ENCODE measurements at regions not wholly inside any gene's neighbourhood (a gene's known extent, or its start where the extent isn't known, plus 50 kb on each side); places are given as distances from the start of the nearest gene placed in this dataset.

DNA sequence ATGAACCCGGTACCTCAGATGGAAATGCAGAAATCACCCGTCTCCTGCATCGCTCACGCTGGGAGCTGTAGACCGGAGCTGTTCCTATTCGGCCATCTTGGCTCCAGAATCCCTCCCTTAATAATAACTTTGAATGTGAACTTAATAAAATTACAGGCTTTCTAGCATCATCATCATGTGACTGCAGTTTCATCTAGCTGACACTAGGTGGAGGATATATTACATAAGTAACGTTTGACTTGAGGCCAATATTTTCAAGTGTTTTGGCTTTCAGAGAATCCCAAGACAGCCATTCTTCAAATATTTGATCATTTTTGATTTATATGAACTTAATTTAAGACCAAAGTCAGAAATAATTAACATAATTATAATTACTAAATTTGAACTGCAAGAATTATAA, 474.9 kb upstream of the CDH10 start:
- Histone ChIP-seq H3K27me3 (replicated peaks; ENCODE audit: insufficient read depth) (no peaks in the 10 kb centered on the region), H3K36me3 (no peaks in the 10 kb centered on the region), H3K4me1 (ENCODE audit: control insufficient read depth in 1 of 2, low read depth in 2 of 2) (no peaks in the 10 kb centered on the region), H3K9me3 (no peaks in the 10 kb centered on the region), H3K4me3 (no peak overlapping the region), H3K27ac (no peak overlapping the region)
- DNase-seq (ENCODE audit: low spot score) = no peak
- no peak for ATAC-seq (ENCODE audit: insufficient number of reproducible peaks, low FRiP score, low read depth)
- TF ChIP-seq, protein P1, sequence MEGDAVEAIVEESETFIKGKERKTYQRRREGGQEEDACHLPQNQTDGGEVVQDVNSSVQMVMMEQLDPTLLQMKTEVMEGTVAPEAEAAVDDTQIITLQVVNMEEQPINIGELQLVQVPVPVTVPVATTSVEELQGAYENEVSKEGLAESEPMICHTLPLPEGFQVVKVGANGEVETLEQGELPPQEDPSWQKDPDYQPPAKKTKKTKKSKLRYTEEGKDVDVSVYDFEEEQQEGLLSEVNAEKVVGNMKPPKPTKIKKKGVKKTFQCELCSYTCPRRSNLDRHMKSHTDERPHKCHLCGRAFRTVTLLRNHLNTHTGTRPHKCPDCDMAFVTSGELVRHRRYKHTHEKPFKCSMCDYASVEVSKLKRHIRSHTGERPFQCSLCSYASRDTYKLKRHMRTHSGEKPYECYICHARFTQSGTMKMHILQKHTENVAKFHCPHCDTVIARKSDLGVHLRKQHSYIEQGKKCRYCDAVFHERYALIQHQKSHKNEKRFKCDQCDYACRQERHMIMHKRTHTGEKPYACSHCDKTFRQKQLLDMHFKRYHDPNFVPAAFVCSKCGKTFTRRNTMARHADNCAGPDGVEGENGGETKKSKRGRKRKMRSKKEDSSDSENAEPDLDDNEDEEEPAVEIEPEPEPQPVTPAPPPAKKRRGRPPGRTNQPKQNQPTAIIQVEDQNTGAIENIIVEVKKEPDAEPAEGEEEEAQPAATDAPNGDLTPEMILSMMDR (IDR thresholded peaks at IDR 0.05) = no peak

DNA sequence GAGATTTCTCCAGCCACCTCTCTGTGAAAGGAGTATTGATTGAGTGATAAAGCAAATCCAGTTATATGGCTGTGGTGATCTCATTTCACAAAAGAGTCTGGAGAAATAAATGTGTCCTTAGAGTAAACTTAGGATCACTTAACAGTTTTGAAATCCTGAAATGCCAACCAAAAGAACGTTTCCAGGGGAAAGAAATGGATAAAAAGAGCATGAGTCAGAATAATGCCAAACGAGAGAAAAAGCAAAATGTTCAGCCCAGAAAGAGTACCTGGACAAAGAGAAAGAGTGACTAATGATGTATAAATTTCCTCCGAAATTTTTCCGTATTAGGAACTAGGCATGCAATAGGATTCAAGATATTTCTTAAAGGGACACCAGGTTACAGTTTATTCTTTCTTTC, 463.1 kb upstream of the CDH10 start:
- DNase-seq (ENCODE audit: low spot score) (no peak), ATAC-seq (ENCODE audit: insufficient number of reproducible peaks, low FRiP score, low read depth) (no peak)
- Histone ChIP-seq H3K27me3 (replicated peaks; ENCODE audit: insufficient read depth) (no peaks in the 10 kb centered on the region), H3K9me3 (no peaks in the 10 kb centered on the region), H3K4me3 (no peak overlapping the region), H3K4me1 (ENCODE audit: control insufficient read depth in 1 of 2, low read depth in 2 of 2) (no peaks in the 10 kb centered on the region), H3K27ac (no peak overlapping the region), H3K36me3 (no peaks in the 10 kb centered on the region)
- TF ChIP-seq, protein P1 (IDR thresholded peaks at IDR 0.05) = no peak

DNA sequence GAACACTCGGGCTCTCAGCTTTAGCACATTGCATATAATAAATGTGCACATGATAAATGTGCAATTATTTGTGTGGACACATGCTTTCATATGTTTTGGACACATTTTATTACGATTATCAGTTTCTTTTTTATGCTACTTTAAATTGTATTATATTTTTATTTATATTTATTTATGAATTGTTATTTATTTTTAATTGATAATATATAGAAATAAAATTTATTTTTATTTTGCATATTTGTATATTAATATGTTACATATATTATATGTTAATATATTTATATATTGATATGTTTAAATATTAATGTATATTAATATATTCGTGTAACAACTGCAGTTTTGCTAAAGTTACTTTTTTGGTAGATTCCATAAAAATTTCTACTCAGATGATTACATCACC, 454.8 kb upstream of the CDH10 start:
- TF ChIP-seq, protein P1 (IDR thresholded peaks at IDR 0.05) = no peak
- Histone ChIP-seq H3K27ac (no peak overlapping the region), H3K4me3 (no peak overlapping the region), H3K36me3 (no peaks in the 10 kb centered on the region), H3K27me3 (replicated peaks; ENCODE audit: insufficient read depth) (no peaks in the 10 kb centered on the region), H3K4me1 (ENCODE audit: control insufficient read depth in 1 of 2, low read depth in 2 of 2) (no peaks in the 10 kb centered on the region), H3K9me3 (no peaks in the 10 kb centered on the region)
- ATAC-seq (ENCODE audit: insufficient number of reproducible peaks, low FRiP score, low read depth) (no peak), DNase-seq (ENCODE audit: low spot score) (no peak)

DNA sequence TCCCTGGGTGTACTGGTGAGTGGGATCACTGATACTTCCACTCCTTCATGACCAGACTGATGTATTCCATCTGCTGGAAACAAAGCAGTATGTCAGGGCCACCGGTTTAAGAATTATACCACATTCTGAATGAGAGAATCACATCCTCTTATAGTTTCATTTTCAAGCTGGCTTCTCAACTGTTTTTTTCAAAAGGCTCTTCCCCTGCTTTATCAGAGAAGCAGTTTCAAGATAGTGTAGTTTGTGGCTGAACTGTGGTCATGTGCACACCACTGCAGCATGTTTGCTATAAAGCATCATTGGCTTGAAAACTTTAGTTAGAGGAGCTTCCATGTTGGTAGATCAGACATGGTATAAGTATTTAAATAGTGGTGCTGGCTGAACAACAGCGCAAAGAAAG, 450.5 kb upstream of the CDH10 start:
- no peaks in the 10 kb centered on the region for H3K9me3 ChIP-seq
- DNase-seq (ENCODE audit: low spot score) (no peak), ATAC-seq (ENCODE audit: insufficient number of reproducible peaks, low FRiP score, low read depth) (no peak)
- no peaks in the 10 kb centered on the region for H3K27me3 ChIP-seq (replicated peaks; ENCODE audit: insufficient read depth)
- TF ChIP-seq, protein P1 (IDR thresholded peaks at IDR 0.05) = no peak
- H3K27ac ChIP-seq = no peak overlapping the region
- H3K36me3 ChIP-seq = no peaks in the 10 kb centered on the region
- H3K4me1 ChIP-seq (ENCODE audit: control insufficient read depth in 1 of 2, low read depth in 2 of 2) = no peaks in the 10 kb centered on the region
- no peak overlapping the region for H3K4me3 ChIP-seq

DNA sequence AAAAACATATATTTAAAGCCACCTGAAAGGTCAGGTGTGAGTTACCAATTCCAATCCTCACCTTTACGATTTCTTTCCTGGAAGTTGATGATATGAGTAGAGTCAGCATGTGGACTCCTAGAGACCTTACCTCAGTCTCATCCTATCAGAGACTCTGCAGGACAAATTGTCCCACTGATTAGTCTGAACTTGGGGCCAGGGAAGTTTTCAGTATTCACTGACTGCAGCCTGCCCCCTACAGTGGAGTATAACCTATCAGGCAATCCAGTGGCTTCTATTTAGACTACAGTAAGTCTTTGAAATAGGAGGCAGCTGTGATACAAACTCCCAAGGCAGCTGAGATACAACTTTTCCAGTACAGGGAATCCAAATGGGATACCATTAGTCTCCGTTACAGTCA, 449.4 kb upstream of the CDH10 start:
- TF ChIP-seq, protein P1 (IDR thresholded peaks at IDR 0.05) = no peak
- no peak for DNase-seq (ENCODE audit: low spot score)

More for the DNA sequence above, 449.4 kb upstream of the CDH10 start:
- Histone ChIP-seq H3K27ac (no peak overlapping the region), H3K4me1 (ENCODE audit: control insufficient read depth in 1 of 2, low read depth in 2 of 2) (no peaks in the 10 kb centered on the region), H3K36me3 (no peaks in the 10 kb centered on the region), H3K27me3 (replicated peaks; ENCODE audit: insufficient read depth) (no peaks in the 10 kb centered on the region), H3K4me3 (no peak overlapping the region), H3K9me3 (no peaks in the 10 kb centered on the region)
- no peak for ATAC-seq (ENCODE audit: insufficient number of reproducible peaks, low FRiP score, low read depth)
